SKM-1 (cell line): ENCODE measurements at regions not wholly inside any gene's neighbourhood (a gene's known extent, or its start where the extent isn't known, plus 50 kb on each side); places are given as distances from the start of the nearest gene placed in this dataset.

Experiments
- DNase-seq: peaks from one replicate; lab custom pipeline; 2025; ENCODE audit not compliant: unreplicated experiment; lab: John Stamatoyannopoulos, UW

- DNase-seq = no peak
Measured at GRCh38 chr4:108219998-108220397, 51.3 kb upstream of the LEF1 start.
